ENCODE measurements at regions not wholly inside any gene's neighbourhood (a gene's known extent, or its start where the extent isn't known, plus 50 kb on each side); places are given as distances from the start of the nearest gene placed in this dataset.

- H4K20me1 ChIP-seq (ENCODE audit: control insufficient read depth, insufficient read depth), result no peaks in the 10 kb centered on the region
- no peaks in the 10 kb centered on the region for H3K36me3 ChIP-seq (ENCODE audit: control insufficient read depth in 2 of 2, insufficient read depth in 2 of 2, low read length in 1 of 2)
- DNase-seq (ENCODE audit: low read depth, low spot score) (no peak), ATAC-seq (peak; percentile 80), FAIRE-seq (no peak)
- H2AFZ ChIP-seq (ENCODE audit: control insufficient read depth, low read depth, low read length), result no peak overlapping the region
- WGBS (ENCODE audit: insufficient coverage, insufficient replicate concordance, low lambda C conversion rate, missing lambda C conversion rate), result 0% methylated on average over 2 of the region's 2 CpGs
- H3K27me3 ChIP-seq (replicated peaks in 1 of 2; ENCODE audit: control insufficient read depth in 2 of 2, insufficient read depth in 2 of 2, low read length in 1 of 2), result no peaks in the 10 kb centered on the region
- ChIA-PET SMC1A (ENCODE audit: uncharacterized antibody, unreplicated experiment) (interaction anchor here (2.2 kb wide), 1 partner anchor 11 kb away, joined by 5 read pairs; no protein-coding TSS in a partner anchor), CTCF (interaction anchor here (1.4 kb wide), 1 partner anchor 12 kb away, joined by 4 read pairs; no protein-coding TSS in a partner anchor), RAD21 (ENCODE audit: unreplicated experiment) (no interaction called here), POLR2A (no interaction called here)
- no peaks in the 10 kb centered on the region for H3K9me3 ChIP-seq (replicated peaks; ENCODE audit: control insufficient read depth, insufficient read depth, low read length)
- no peaks in the 10 kb centered on the region for H3K4me1 ChIP-seq (ENCODE audit: control insufficient read depth, insufficient read depth, low read length)
- no peak overlapping the region for H3K27ac ChIP-seq (ENCODE audit: control insufficient read depth, insufficient read depth)
- TF ChIP-seq IKZF1 (conservative IDR thresholded peaks at IDR 0.05), result 0 out of 2 replicates have a peak, but pooled peaks have one; percentile 33
- TF ChIP-seq NR2F1 (conservative IDR thresholded peaks at IDR 0.05), result peak; percentile 42
- 0 out of 2 replicates have a peak, but pooled peaks have one; percentile 6 for TF ChIP-seq SPI1 (IDR thresholded peaks at IDR 0.05; ENCODE audit: borderline replicate concordance, insufficient read depth, low read depth, low read length)
- TF ChIP-seq FOXM1 (IDR thresholded peaks at IDR 0.05; ENCODE audit: low read depth, low read length), result no peak
- no peak for TF ChIP-seq YY1 (IDR thresholded peaks at IDR 0.05; ENCODE audit: low read depth, low read length)
- in situ Hi-C loops (cut with MboI), result no loop called here
- H3K4me2 ChIP-seq (ENCODE audit: control insufficient read depth, insufficient read depth), result no peak overlapping the region
- no peak overlapping the region for H3K4me3 ChIP-seq
- intact Hi-C loops (cut with micrococcal nuclease; ENCODE audit: unreplicated experiment), result no loop called here
- BruUV-seq (replicated peaks), result no TSS peak
- no peak overlapping the region for H3K9ac ChIP-seq (ENCODE audit: control insufficient read depth, insufficient read depth, low read length)
- no peaks in the 10 kb centered on the region for H3K79me2 ChIP-seq (ENCODE audit: control insufficient read depth, insufficient read depth, low read length)
These were observed 276.0 kb upstream of the PLD5 start for GRCh38 chr1:242800521-242800920.

GRCh38 chr1:242797856-242798255 is 273.4 kb upstream of the PLD5 start:
- in situ Hi-C loops (cut with MboI), result loop anchor here (25.0 kb wide), 1 partner anchor 514 kb away; no protein-coding TSS in a partner anchor
- BruUV-seq (replicated peaks), result no TSS peak
- Histone ChIP-seq H3K9ac (ENCODE audit: control insufficient read depth, insufficient read depth, low read length) (no peak overlapping the region), H2AFZ (ENCODE audit: control insufficient read depth, low read depth, low read length) (no peak overlapping the region), H4K20me1 (ENCODE audit: control insufficient read depth, insufficient read depth) (no peaks in the 10 kb centered on the region), H3K27ac (ENCODE audit: control insufficient read depth, insufficient read depth) (no peak overlapping the region), H3K4me3 (no peak overlapping the region), H3K4me1 (ENCODE audit: control insufficient read depth, insufficient read depth, low read length) (no peaks in the 10 kb centered on the region), H3K4me2 (ENCODE audit: control insufficient read depth, insufficient read depth) (no peak overlapping the region), H3K36me3 (ENCODE audit: control insufficient read depth in 2 of 2, insufficient read depth in 2 of 2, low read length in 1 of 2) (no peaks in the 10 kb centered on the region), H3K27me3 (replicated peaks in 1 of 2; ENCODE audit: control insufficient read depth in 2 of 2, insufficient read depth in 2 of 2, low read length in 1 of 2) (no peaks in the 10 kb centered on the region), H3K79me2 (ENCODE audit: control insufficient read depth, insufficient read depth, low read length) (no peaks in the 10 kb centered on the region), H3K9me3 (replicated peaks; ENCODE audit: control insufficient read depth, insufficient read depth, low read length) (no peaks in the 10 kb centered on the region)
- POLR2A ChIA-PET, result interaction anchor here (0.6 kb wide), 1 partner anchor 1178 kb away, joined by 5 read pairs; no protein-coding TSS in a partner anchor
- intact Hi-C loops (cut with micrococcal nuclease; ENCODE audit: unreplicated experiment), result no loop called here
- no peak for TF ChIP-seq CEBPB (IDR thresholded peaks at IDR 0.05; ENCODE audit: borderline replicate concordance in 1 of 2, low read depth in 2 of 2, low read length in 2 of 2)
- no peak for TF ChIP-seq IRF5 (IDR thresholded peaks at IDR 0.05; ENCODE audit: borderline replicate concordance)
- no peak for TF ChIP-seq IKZF1 (conservative IDR thresholded peaks at IDR 0.05)
- SMC1A ChIA-PET (ENCODE audit: uncharacterized antibody, unreplicated experiment), result interaction anchor here (0.6 to 2.0 kb wide), 2 partner anchors 9 to 173 kb away, joined by 5 to 8 read pairs; no protein-coding TSS in a partner anchor
- RAD21 ChIA-PET (ENCODE audit: unreplicated experiment), result no interaction called here
- CTCF ChIA-PET, result interaction anchor here (0.6 kb wide), 1 partner anchor 569 kb away, joined by 3 read pairs; no protein-coding TSS in a partner anchor
- DNase-seq (ENCODE audit: low read depth, low spot score), result no peak
- ATAC-seq, result no peak
- no peak for FAIRE-seq

Measured in GM12878 (cell line).